Ammon's horn (tissue), 1 donor: ENCODE measurements at regions not wholly inside any gene's neighbourhood (a gene's known extent, or its start where the extent isn't known, plus 50 kb on each side); places are given as distances from the start of the nearest gene placed in this dataset.
A peak's percentile ranks its signal among the peaks of the same experiment; 100 is the strongest.
"Not testable (repeated sequence)": the region's sequence is repeated elsewhere in the genome, so short reads cannot be mapped to it uniquely, and the experiment has no call there.

Experiments
- DNase-seq: peaks from one replicate; pipeline ENCODE4 v3.0.0-alpha.2; 2016; ENCODE audit warnings: low spot score

GRCh38 chr9:111276431-111277128 is 53.4 kb downstream of the OR2K2 start:
- DNase-seq: no peak

- no peak for DNase-seq
These were observed 55.3 kb downstream of the OR2K2 start for GRCh38 chr9:111274737-111275136.

- DNase-seq: no peak
These were observed 57.4 kb downstream of the OR2K2 start for GRCh38 chr9:111272581-111272980.

- DNase-seq: no peak
These were observed 58.4 kb downstream of the OR2K2 start for GRCh38 chr9:111271481-111272080.

- no peak for DNase-seq
These were observed 59.0 kb downstream of the OR2K2 start for GRCh38 chr9:111271047-111271446.

- DNase-seq: not testable (repeated sequence)
These were observed 64.0 kb downstream of the OR2K2 start for GRCh38 chr9:111266024-111266423.

GRCh38 chr9:111263116-111263515 is 66.9 kb downstream of the OR2K2 start:
- no peak for DNase-seq

GRCh38 chr9:111258875-111259271 is 71.2 kb downstream of the OR2K2 start:
- DNase-seq: no peak

- DNase-seq: no peak
These were observed 71.7 kb downstream of the OR2K2 start for GRCh38 chr9:111258209-111258874.

GRCh38 chr9:111253742-111254437 is 76.1 kb downstream of the OR2K2 start:
- peak; percentile 56 for DNase-seq

- DNase-seq: no peak
These were observed 78.9 kb downstream of the OR2K2 start for GRCh38 chr9:111250875-111251842.

GRCh38 chr9:111237447-111237846 is 92.6 kb downstream of the OR2K2 start:
- DNase-seq: no peak

- DNase-seq: no peak
These were observed 93.7 kb downstream of the OR2K2 start for GRCh38 chr9:111236332-111236731.

GRCh38 chr9:111233963-111234362 is 96.1 kb downstream of the OR2K2 start:
- no peak for DNase-seq

GRCh38 chr9:111232997-111233790 is 96.8 kb downstream of the OR2K2 start:
- no peak for DNase-seq

GRCh38 chr9:111231801-111232580 is 98.0 kb downstream of the OR2K2 start:
- no peak for DNase-seq

- no peak for DNase-seq
These were observed 107.3 kb downstream of the OR2K2 start for GRCh38 chr9:111222757-111223156.

- DNase-seq: no peak
These were observed 117.2 kb downstream of the OR2K2 start for GRCh38 chr9:111212874-111213273.

GRCh38 chr9:111198936-111199335 is 131.1 kb downstream of the OR2K2 start:
- no peak for DNase-seq

- DNase-seq: no peak
These were observed 132.8 kb downstream of the OR2K2 start for GRCh38 chr9:111197256-111197655.
